ENCODE measurements at regions not wholly inside any gene's neighbourhood (a gene's known extent, or its start where the extent isn't known, plus 50 kb on each side); places are given as distances from the start of the nearest gene placed in this dataset.

- Histone ChIP-seq H3K36me3 (ENCODE audit: insufficient read depth, low read length) (no peaks in the 10 kb centered on the region), H3K27me3 (ENCODE audit: control insufficient read depth in 1 of 2, insufficient read depth in 2 of 2, low read length in 2 of 2) (no peaks in the 10 kb centered on the region), H3K9me3 (ENCODE audit: control insufficient read depth in 1 of 2, insufficient read depth in 1 of 2, low read length in 2 of 2) (no peaks in the 10 kb centered on the region), H3K4me3 (ENCODE audit: low read length) (no peak overlapping the region), H3K4me1 (ENCODE audit: insufficient read depth, low read length) (no peaks in the 10 kb centered on the region), H3K27ac (ENCODE audit: low read depth in 1 of 2, low read length in 2 of 2) (no peak overlapping the region)
- ATAC-seq (ENCODE audit: poor library complexity) = no peak
- no peak overlapping the region for H3K4me3 Mint-ChIP-seq
- intact Hi-C loops (cut with DNase I, micrococcal nuclease) = no loop called here
- POLR2A ChIA-PET = no interaction called here
- H3K9me3 Mint-ChIP-seq = no peaks in the 10 kb centered on the region
- no peak overlapping the region for H3K27ac Mint-ChIP-seq
- TF ChIP-seq CTCF (IDR thresholded peaks at IDR 0.05) = no peak
- CTCF ChIA-PET = no interaction called here
- H3K36me3 Mint-ChIP-seq (ENCODE audit: low read depth) = no peaks in the 10 kb centered on the region
- DNase-seq = no peak
- H3K27me3 Mint-ChIP-seq = no peaks in the 10 kb centered on the region
- H3K4me1 Mint-ChIP-seq (ENCODE audit: low read depth) = no peaks in the 10 kb centered on the region
Measured at GRCh38 chr15:39482459-39482858, 98.4 kb upstream of the THBS1 start.

DNA sequence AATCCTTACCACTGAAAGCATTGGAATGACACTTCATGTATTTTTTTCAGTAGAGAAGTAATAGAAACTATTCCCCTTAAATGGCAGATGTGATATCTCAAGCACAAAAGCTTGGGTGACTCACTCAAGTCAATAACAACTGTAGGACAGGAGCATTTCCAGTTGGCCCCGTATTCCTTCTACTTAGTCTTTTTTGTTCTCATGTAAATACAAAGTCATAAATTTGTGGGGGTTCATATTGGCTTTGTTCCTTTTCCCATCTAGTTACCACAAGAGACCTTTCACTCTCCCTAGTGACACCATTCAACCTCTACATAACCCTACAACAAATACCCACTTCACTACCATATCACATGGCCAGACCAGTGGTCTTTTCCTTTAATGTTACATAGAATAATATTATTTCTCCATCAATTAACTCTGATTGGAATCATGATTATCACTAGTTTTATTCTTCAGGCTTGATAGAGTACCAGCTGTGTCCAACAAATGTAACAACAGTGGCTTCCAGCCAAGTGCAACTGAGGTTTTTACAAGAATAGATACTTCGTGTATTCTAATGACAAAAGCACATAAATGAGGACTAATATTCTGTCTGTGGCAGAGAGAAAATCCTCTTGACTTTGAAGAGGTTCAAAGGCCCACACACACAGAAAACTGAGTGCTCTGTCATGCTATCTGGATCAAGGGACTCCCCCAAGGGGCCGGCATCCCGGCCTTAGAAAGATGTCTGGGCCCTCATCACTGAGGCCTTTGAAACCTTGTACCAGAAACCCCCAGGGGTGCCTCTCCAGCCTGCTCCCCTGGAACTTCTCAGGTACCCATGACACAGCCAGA lies 94.0 kb upstream of the THBS1 start:
- no peak overlapping the region for H3K27ac ChIP-seq (ENCODE audit: low read depth in 1 of 2, low read length in 2 of 2)
- ATAC-seq (ENCODE audit: poor library complexity) (no peak), DNase-seq (no peak)
- H3K4me3 ChIP-seq (ENCODE audit: low read length) = no peak overlapping the region
- no peaks in the 10 kb centered on the region for H3K4me1 Mint-ChIP-seq (ENCODE audit: low read depth)
- H3K36me3 ChIP-seq (ENCODE audit: insufficient read depth, low read length) = no peaks in the 10 kb centered on the region
- no peaks in the 10 kb centered on the region for H3K27me3 Mint-ChIP-seq
- intact Hi-C loops (cut with DNase I, micrococcal nuclease) = no loop called here
- H3K9me3 ChIP-seq (ENCODE audit: control insufficient read depth in 1 of 2, insufficient read depth in 1 of 2, low read length in 2 of 2) = no peaks in the 10 kb centered on the region
- no peak overlapping the region for H3K27ac Mint-ChIP-seq
- H3K36me3 Mint-ChIP-seq (ENCODE audit: low read depth) = no peaks in the 10 kb centered on the region
- H3K4me3 Mint-ChIP-seq = no peak overlapping the region
- ChIA-PET POLR2A (no interaction called here), CTCF (no interaction called here)
- H3K9me3 Mint-ChIP-seq = no peaks in the 10 kb centered on the region
- TF ChIP-seq CTCF (IDR thresholded peaks at IDR 0.05) = no peak
- no peaks in the 10 kb centered on the region for H3K4me1 ChIP-seq (ENCODE audit: insufficient read depth, low read length)
- H3K27me3 ChIP-seq (ENCODE audit: control insufficient read depth in 1 of 2, insufficient read depth in 2 of 2, low read length in 2 of 2) = no peaks in the 10 kb centered on the region

- CTCF ChIA-PET = no interaction called here
- H3K36me3 Mint-ChIP-seq (ENCODE audit: low read depth) = no peaks in the 10 kb centered on the region
- no peaks in the 10 kb centered on the region for H3K36me3 ChIP-seq (ENCODE audit: insufficient read depth, low read length)
Measured at GRCh38 chr15:39487458-39487735, 93.5 kb upstream of the THBS1 start.

More at GRCh38 chr15:39487458-39487735, 93.5 kb upstream of the THBS1 start:
- Mint-ChIP-seq H3K27me3 (no peaks in the 10 kb centered on the region), H3K27ac (no peak overlapping the region), H3K9me3 (no peaks in the 10 kb centered on the region), H3K4me1 (ENCODE audit: low read depth) (no peaks in the 10 kb centered on the region), H3K4me3 (no peak overlapping the region)
- no peaks in the 10 kb centered on the region for H3K9me3 ChIP-seq (ENCODE audit: control insufficient read depth in 1 of 2, insufficient read depth in 1 of 2, low read length in 2 of 2)
- ATAC-seq (ENCODE audit: poor library complexity) (no peak), DNase-seq (no peak)
- H3K27ac ChIP-seq (ENCODE audit: low read depth in 1 of 2, low read length in 2 of 2) = no peak overlapping the region
- intact Hi-C loops (cut with DNase I, micrococcal nuclease) = no loop called here
- H3K4me1 ChIP-seq (ENCODE audit: insufficient read depth, low read length) = no peaks in the 10 kb centered on the region
- TF ChIP-seq CTCF (IDR thresholded peaks at IDR 0.05) = no peak
- H3K27me3 ChIP-seq (ENCODE audit: control insufficient read depth in 1 of 2, insufficient read depth in 2 of 2, low read length in 2 of 2) = no peaks in the 10 kb centered on the region
- POLR2A ChIA-PET = no interaction called here
- H3K4me3 ChIP-seq (ENCODE audit: low read length) = no peak overlapping the region

Measured in CD4-positive, alpha-beta T cell (primary cell).